Hindlimb muscle (tissue), 1 donor: ENCODE measurements at regions not wholly inside any gene's neighbourhood (a gene's known extent, or its start where the extent isn't known, plus 50 kb on each side); places are given as distances from the start of the nearest gene placed in this dataset.
"Not testable (repeated sequence)": the region's sequence is repeated elsewhere in the genome, so short reads cannot be mapped to it uniquely, and the experiment has no call there.

ENCODE experiments used
- DNase-seq: peaks from one replicate; pipeline ENCODE4 v3.0.0-alpha.2; 2013

DNA sequence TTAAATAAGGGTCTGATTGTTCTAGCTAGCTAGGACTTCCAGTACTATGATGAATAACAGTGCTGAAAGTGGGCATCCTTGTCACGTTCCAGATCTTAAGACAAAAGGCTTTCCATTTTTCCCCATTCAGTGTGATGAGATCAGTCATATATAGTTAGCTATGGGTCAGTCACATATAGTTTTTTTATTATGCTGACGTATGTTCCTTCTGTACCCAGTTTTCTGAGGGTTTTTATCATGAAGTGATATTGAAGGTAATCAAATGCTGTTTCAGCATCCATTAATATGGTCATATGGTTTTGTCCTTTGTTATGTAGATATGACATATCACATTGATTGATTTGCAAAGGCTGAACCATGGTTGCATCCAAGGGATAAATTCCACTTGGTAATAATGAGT, 800.1 kb upstream of the FBXO33 start:
- no peak for DNase-seq

DNA sequence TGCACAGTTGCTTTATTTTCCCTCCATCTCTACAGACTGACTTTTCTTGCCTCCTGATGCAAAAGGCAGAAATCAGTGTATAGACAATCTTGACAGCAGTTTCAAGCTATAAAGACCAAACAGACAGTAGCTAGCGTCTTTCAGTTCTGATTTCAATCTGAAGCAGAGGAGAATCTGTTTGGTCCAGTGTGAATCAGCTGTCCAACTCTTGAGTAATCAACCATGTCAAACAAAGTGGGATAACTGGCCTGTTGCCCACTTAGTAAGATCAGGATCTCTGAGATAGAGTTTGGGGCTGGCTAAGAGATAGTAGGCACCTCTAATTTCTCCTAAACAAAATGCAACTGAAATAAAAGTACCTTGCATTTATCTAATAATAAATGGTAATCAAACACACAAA, 797.4 kb upstream of the FBXO33 start:
- DNase-seq: no peak

DNA sequence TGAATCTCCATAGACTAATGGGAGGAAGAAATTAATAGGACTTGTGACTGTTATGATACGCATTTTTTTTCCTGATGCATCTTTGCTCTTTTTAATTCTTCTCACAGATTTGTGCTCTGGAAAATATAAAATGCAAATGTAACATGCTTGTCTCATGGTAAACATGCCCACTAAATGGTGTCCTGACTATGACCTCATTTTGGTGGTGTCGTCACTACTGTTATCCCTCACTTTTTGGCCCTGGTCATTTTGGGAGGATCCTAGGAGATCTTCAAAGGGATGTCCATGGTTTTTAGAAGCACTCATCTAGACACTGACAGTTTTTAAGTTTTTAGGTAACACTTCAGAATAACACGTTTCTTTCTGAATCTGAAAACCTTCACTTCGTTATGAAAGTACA, 790.8 kb upstream of the FBXO33 start:
- DNase-seq: no peak

DNA sequence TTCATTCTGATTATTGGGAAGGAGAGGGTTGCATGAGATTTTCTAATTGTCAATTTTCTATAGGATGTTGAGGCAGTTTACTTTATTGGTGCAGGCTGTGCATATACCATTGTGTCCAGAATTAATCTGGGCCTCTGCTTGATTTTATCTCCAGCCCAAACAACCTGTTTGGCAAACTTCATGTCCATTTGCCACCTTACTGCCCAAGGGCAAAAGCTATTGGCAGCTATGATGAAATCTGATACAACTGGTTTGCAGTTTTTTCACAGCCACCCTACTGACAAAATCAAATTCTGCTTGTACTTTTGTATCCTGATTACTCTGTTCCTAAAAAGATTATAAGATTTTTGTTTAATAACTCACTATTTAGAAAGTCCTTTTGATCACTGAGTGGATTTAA, 789.2 kb upstream of the FBXO33 start:
- DNase-seq: no peak

DNA sequence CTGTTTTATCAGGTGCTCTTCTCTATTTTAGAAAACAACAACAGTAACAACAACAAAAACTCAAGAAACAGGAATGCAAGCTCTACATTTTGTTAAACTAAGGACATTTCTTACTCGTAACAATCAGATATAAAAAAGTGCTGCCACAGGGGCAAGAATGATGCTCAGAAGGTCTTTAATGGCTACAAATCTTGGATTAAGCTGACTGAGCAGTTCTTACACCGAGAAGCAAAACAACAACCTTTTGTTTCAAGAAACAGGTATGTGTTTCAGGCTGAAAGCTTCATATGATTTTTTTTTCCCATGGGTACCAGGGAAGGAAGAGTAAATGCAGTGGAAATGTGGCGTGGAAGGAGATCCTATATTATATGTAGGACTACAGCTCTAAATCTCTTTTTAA, 786.8 kb upstream of the FBXO33 start:
- DNase-seq: no peak

DNA sequence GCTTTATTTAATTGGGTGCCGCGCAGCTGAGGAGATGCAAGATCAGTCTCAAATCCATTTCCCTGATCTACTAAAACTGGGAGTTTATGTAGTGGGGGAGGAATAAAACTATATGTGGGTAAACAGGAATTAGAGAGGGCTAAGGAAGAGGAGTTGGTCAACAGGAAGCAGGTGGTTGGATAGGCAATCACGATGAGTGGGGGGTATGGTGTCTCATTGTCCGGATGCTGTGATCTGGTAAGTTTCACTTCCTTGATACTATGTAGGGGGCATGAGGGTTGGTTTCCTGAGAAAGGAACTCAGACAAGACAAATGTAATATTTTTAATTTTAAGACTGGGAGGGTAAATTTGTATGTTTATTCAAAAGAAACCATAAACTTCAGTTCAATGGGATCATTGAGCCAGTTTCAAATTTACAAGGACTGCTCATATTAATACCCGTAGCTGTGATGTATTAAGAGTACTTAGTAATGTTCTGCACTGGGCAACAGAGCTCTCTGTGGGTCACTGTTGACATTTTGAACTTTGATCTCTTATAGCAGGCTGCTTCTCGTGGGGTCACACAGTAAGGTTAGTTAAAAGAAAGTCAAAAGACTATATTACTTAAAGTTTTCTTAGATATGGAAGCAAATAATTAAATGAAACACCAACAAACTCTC, 786.2 kb upstream of the FBXO33 start:
- no peak for DNase-seq

DNA sequence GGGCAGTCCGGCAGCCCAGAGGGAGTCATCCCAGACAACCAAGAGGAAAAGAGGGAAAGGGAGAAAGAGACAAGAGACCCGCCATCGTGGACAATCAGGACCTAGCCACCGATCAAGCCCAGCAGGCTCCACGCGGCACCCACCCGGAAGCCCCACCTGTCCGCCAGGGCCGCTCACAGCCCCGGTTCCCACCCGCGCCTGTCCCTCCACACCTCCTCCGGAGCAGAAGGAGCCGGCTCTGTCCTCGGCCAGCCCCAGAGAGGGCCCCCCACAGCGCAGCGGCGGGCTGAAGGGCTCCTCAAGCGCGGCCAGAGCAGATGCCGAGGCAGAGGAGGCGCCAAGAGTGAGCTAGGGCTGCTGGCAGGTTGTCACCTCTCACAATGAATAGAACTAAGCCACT, 784.7 kb upstream of the FBXO33 start:
- DNase-seq: no peak

DNA sequence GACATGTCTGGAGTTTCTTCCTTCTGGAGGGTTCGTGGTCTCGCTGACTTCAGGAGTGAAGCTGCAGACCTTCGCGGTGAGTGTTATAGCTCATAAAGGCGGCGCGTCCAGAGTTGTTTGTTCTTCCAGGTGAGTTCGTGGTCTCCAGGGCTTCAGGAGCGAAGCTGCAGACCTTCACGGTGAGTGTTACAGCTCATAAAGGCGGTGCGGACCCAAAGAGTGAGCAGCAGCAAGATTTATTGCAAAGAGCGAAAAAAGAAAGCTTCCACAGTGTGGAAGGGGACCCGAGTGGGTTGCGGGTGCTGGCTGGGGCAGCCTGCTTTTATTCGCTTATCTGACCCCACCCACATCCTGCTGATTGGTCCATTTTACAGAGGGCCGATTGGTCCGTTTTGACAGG, 784.2 kb upstream of the FBXO33 start:
- not testable (repeated sequence) for DNase-seq

DNA sequence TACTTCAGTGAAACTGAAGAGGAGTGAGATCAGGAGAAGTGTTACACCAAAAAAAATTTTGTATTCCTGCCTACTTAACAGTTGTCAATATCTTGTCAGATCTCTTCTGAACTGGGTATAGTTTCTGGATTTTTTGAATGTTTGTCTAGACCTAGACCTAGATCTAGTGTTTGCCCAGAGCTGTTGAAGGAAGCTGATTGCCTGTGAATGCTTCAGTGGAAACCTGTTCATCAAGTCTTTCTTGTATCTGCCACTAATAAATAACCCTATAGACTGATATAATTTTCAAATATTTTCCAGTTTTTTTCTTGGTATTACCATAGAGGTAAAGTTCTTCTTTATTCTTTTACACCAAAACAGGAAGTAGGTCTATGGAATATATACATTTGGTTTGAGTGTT, 781.5 kb upstream of the FBXO33 start:
- DNase-seq: no peak

DNA sequence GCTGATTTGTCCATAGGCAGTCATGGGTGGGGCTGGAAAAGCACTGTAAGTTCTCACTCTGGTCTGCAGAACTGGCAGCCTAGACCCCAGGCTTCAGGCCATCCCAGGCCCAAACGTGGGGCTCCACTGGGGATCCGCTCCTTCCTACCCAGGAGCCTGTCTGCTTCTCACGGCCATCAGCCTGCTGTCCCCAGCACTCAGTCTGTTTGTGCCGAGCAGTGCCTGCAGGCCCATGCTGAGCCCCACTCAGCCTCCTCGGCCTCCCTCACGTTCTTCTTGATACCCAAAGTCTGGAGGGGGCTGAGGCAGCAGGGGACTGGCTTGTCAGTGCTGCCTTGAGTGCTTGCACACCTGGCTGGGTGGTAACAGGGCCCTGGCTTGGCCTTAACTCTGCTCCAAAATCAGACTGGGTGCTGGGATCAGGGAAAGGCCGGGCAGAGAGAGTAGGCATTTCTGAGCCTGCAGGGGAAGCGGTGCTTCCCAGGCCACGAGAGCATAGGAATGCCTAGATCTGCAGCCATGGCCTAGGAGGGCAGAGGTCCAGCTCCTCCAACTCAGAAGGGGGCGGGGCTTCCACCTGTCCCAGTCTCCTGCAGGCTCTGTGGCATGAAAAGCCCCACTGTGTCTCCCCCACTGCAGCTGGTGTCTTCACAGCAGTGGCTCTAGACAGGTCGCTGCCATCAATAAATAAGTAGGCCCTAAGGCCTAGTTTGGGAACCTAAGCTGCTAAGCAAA, 772.4 kb upstream of the FBXO33 start:
- DNase-seq: no peak

DNA sequence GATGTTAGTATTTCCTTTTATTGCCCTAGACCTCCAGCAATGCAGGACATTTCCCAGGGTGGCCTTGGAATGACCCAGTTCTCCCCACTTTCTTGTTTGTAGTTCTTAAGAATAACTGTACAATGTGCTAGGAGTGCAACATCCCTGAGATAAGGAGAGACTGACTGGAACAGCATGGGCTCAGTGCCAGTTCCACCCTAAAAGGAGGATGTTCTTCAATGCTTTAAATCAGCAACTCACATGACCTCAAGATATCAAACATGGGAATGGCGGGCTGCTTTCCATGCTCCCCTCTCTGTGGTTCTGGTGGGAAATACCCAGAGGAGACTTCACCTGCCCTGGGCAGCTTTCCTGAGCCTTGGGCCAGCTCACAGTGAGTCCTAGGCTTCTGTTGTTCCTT, 766.9 kb upstream of the FBXO33 start:
- no peak for DNase-seq

DNA sequence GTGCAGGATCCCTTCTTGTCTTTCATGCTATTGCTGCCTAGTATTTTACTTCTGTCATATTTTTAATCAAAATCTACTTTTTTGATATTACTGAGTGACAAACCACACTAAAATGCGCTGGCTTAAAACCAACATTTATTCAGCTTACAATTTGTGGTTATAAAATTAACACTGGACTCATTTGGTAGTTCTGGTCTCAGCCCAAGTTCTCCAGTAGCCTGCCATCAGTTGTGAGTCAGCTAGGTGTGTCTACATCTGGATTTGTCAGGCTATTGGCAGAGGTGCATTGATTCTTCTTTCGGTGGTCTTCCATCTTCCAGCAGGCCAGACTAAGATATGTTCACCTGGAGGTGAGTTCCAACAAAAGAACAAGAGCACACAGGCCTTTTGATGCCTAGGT, 765.1 kb upstream of the FBXO33 start:
- no peak for DNase-seq

DNA sequence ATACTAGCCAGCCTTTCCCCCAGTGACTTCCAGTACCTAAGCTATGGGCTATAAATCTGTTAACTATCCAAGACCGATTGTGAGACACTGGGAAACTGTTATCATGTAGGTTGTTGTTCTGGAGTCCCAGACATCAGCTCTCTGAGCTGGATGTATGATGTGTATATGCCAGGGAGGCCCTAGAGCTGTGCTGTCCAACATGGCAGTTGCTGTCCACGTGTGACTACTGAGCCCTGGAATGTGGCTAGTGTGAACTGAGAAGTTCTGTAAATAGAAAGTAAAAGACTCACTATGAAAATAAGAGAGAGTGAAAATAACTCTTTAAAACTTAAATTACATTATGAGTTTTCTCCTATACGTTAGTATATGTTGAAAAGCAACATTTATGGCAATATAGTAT, 755.8 kb upstream of the FBXO33 start:
- DNase-seq: no peak

DNA sequence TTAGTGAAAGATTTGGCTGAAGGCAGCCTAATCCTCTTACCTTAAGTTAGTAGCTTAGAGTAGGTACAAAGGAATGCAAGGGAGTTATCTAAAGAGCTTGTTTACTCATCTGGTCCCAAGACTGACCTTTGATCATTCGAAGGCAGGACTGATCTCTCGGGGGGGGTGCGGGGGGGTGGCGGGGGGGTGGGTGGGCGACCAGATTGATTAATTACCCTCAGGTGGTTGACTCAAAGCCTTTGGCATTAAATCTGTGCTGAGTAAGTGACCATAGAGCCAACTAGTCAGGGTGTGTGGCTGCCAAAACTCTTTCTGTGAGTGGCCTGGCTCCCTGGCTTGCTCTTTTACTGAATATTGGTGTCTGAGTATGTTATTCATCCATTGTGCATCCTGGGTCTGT, 731.9 kb upstream of the FBXO33 start:
- no peak for DNase-seq

DNA sequence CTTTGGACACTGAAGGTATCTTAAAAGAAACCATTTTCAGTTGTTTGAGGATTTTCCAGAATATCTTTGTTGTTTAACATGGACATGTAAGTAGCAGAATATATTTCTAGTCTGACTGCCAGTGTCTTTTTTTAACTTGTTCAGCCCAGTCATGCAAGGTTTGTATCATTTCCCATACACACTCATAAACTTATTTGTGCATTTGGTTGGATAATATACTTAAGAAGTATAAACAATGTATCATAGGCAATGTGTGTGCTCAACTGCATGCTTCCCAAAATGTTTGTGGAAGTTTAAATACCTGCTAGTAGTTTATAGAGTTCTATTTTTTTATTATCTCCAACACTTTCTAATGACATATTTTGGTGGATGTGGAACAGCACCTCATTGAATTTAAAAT, 707.4 kb upstream of the FBXO33 start:
- no peak for DNase-seq

DNA sequence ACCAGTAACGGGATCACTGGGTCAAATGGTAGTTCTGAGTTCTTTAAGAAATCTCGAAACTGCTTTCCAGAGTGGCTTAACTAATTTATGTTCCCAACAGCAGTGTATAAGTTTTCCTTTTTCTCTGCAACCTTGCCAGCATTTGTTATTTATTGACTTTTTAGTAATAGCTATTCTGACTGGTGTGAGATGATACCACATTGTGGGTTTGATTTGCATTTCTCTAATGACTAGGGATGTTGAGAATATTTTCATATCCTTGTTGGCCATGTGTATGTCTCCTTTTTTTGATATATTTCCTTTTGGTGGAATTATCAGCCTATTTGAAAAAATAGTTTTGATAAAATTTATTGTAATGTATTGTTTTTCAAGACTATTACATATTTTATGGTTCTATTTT, 701.2 kb upstream of the FBXO33 start:
- DNase-seq: no peak

DNA sequence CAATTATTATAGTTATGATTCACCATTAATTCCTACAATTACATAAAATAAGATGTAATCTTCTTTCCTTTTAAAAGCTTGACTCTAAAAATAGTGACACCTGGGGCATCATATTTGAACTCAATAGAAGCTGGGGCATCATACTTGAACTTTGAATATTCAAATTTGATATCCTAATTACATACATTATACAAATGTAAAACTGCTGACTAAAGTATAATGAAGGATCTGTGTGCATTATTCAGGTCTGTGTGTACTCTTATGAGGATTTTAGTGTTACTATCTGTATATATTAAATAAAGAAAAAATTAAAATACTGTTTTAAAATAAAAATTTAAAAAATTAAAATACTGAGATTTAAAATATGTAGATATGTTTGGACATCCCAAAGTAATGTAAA, 696.9 kb upstream of the FBXO33 start:
- no peak for DNase-seq

DNA sequence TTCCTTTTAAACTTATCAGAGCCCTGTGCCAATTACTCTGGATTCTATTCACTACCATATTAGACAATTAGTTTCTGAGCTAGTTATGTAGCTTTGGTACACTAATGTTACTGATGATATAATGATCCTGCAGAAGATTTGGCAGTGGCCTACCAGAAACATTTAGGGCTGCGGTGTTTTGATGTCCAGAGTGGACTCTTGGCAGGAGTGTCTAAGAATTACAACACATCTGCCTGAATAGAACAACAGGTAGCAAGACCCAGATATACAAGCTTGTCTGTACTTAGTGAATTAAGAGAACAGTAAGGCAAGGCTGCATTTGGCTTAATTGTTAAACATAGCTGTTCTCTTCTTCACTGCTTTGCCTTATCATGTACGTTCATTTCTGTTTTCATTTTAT, 691.6 kb upstream of the FBXO33 start:
- DNase-seq: no peak

DNA sequence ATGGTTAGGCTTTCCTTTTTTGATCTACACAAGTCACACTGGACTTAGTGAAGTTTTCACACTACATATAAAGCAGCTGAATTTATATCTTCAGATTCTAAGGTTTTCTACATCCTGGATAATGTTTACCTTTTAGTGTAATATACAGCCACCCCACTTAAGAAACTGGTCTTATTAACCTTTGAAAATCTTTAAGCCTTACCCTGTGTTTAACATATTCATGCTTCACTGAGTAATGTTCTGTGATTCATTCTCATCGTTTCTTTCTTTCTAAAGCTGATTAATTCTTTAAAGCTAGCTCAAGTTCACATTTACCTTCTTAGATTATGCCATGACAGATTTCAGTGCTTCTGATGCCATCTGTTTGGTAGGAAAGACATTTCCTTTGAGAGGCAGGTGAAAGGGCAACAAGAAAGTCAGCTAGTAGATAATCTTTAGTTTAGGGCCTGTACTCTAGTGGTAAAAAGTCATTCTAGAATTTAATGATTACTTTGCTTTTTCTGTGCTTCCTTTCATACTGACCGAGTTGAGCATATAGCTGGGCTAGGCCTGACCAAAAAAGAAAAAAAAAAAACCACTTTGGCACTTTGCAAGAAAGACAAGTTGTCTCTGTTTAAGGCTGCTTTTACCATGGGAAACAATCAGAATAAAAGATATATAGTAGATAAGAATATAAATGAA, 690.9 kb upstream of the FBXO33 start:
- no peak for DNase-seq

DNA sequence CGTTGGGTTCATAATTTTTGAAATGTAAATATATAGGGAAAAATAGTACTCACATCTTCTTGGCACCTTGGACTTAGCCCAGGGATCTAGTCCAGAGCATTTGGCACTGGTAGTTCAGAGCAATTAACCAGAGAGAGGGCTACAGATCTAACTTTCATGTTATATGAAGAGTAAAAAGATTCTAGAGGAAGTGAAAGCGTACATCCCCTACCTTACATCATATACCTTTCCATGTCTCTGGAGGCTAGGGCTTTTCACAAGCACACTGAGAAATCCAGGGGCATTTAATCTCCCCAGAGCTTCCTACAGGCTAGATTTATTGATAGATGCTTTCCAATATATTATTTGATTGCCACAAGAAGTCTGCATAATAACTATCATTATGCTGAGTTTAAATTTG, 687.5 kb upstream of the FBXO33 start:
- no peak for DNase-seq

DNA sequence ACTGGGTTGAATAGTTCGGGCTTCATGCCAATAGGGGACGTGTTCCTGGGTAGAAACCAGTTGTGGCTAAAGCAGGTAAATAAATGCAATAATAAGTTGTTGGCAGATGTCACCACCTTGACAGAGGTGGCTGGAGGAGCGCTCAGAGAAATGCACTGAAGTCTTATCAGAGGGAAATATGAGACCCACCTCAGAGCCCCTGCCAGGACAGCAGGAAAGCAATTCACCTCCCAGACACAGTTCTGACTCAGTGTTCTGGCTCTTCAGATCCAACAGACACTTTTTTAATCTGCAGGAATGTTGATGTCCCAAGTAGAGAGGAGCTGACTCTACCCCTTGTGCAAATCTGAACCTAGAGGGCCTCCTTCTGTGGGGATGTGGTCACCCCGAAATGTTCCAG, 687.1 kb upstream of the FBXO33 start:
- DNase-seq: no peak

DNA sequence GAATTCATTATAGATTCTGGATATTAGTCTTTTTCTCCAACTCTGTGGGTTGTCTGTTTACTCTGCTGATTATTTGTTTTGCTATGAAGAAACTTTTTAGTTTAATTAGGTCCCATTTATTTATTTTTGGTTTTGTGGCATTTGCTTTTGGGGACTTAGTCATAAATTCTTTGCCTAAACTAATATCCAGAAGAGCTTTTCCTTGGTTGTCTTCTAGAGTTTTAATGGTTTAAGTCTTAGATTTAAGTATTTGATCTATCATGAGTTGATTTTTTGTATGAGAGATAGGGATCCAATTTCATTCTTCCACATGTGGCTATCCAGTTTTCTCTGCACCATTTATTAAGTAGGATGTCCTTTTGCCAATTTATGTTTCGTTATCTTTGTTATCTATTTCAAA, 683.4 kb upstream of the FBXO33 start:
- DNase-seq: no peak

DNA sequence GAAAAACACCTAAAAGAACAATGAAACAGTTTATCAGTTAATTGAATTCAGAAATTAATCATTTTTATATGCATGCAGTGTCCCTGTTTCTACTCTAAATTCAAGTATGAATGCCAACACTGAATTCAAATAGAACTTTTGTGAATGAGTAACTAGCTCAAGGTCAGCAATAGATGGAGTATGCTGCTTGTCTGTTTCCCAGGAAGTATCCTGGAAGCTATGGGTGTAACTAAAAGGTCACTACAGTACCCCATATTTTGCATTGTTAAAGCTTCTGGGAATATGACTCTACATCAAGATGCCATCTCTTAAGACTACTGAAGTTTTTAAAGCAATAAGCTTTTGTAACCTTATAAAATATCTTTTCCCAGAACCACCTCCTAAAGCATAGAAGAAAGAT, 681.4 kb upstream of the FBXO33 start:
- DNase-seq: no peak

DNA sequence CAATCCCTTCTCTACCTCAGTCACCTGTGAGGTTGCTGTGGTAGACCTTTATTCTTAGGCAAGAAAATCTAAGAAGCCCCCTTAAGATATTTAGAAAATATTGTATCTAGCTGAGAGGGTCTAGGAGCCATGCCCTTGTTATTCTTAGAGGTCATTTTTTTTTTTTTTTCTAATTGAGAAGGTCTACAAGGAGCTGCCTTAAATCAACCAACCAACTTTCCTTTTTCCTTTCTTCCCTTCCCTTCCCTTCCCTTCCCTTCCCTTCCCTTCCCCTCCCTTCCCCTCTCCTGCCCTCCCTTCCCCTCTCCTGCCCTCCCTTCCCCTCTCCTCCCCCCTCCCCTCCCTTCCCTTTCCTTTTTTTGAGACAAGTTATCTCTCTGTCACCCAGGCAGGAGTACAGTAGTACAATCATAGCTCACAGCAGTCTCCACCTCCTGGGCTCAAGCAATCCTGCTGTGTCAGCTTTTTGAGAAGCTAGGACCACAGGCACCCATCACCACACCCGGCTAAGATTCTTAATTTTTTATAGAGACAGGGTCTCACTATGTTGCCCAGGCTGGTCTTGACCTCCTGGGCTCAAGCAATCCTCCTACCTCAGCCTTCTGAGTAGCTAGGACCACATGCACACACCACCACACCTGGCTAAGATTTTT, 668.4 kb upstream of the FBXO33 start:
- DNase-seq: no peak
